H1 (cell line): ENCODE measurements at regions not wholly inside any gene's neighbourhood (a gene's known extent, or its start where the extent isn't known, plus 50 kb on each side); places are given as distances from the start of the nearest gene placed in this dataset.

Experiments used
- EP300 ChIP-seq, 2 experiments: IDR thresholded peaks; 1 replicate in 1 of 2; 2 replicates in 1 of 2; pipeline ENCODE4 v1.6.1; 2011 to 2012; ENCODE audit warnings: low read depth in 2 of 2, low read length in 2 of 2, mild to moderate bottlenecking in 2 of 2, borderline replicate concordance in 1 of 2, inconsistent platforms in 1 of 2, moderate library complexity in 1 of 2
- EZH2 ChIP-seq: fragments of 200-600 bp; sonication (generic); IDR thresholded peaks from 2 replicates; pipeline ENCODE4 v1.7.1; 2012; ENCODE audit warnings: low read depth, mild to moderate bottlenecking, moderate library complexity, low read length, inconsistent platforms; ENCODE audit not compliant: severe bottlenecking
- MAFK ChIP-seq: IDR thresholded peaks from 2 replicates; pipeline ENCODE4 v1.6.1; 2012; ENCODE audit warnings: low read depth, mild to moderate bottlenecking, improper control_type of control experiment, low read length
- SP1 ChIP-seq: IDR thresholded peaks from 2 replicates; pipeline ENCODE4 v1.6.1; 2011; ENCODE audit warnings: low read depth, low read length

GRCh38 chr10:131429141-131429540 is 117.6 kb upstream of the TCERG1L start (continued):
- no peak for TF ChIP-seq MAFK
- no peak for TF ChIP-seq SP1
- TF ChIP-seq EP300 (IDR thresholded peaks at IDR 0.05; ENCODE audit: borderline replicate concordance in 1 of 2, low read depth in 2 of 2, low read length in 2 of 2), result no peak
- TF ChIP-seq EZH2, result no peak
